ENCODE measurements at regions not wholly inside any gene's neighbourhood (a gene's known extent, or its start where the extent isn't known, plus 50 kb on each side); places are given as distances from the start of the nearest gene placed in this dataset.
"Not testable (repeated sequence)": the region's sequence is repeated elsewhere in the genome, so short reads cannot be mapped to it uniquely, and the experiment has no call there.

- DNase-seq (ENCODE audit: low spot score) = no peak
- H3K27ac ChIP-seq = no peak overlapping the region
- CTCF ChIA-PET = no interaction called here
- POLR2A ChIA-PET (ENCODE audit: low non-redundant PET) = no interaction called here
- TF ChIP-seq, protein P1, sequence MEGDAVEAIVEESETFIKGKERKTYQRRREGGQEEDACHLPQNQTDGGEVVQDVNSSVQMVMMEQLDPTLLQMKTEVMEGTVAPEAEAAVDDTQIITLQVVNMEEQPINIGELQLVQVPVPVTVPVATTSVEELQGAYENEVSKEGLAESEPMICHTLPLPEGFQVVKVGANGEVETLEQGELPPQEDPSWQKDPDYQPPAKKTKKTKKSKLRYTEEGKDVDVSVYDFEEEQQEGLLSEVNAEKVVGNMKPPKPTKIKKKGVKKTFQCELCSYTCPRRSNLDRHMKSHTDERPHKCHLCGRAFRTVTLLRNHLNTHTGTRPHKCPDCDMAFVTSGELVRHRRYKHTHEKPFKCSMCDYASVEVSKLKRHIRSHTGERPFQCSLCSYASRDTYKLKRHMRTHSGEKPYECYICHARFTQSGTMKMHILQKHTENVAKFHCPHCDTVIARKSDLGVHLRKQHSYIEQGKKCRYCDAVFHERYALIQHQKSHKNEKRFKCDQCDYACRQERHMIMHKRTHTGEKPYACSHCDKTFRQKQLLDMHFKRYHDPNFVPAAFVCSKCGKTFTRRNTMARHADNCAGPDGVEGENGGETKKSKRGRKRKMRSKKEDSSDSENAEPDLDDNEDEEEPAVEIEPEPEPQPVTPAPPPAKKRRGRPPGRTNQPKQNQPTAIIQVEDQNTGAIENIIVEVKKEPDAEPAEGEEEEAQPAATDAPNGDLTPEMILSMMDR (conservative IDR thresholded peaks at IDR 0.05; ENCODE audit: low read depth) = no peak
Observed at GRCh38 chr14:106808458-106808857, 1282.1 kb downstream of the TMEM121 start.

DNA sequence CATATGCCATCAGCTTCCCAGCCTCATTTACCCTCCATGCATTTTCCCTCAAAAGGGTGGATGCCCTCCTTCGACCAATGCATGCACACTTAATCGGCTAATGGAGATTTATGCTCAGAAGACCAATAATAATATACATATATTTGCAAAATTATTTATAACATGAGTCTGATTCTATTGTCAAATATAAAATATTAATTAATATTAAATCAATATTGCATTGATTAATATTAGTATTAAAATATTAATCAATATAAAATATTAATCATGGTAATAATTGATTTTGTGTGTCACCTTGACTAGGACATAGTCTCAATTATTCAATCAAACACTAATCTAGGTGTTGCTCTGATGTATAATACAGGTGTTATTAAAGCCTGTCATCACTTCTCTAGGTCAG is 1282.5 kb downstream of the TMEM121 start:
- POLR2A ChIA-PET (ENCODE audit: low non-redundant PET) = no interaction called here

DNA sequence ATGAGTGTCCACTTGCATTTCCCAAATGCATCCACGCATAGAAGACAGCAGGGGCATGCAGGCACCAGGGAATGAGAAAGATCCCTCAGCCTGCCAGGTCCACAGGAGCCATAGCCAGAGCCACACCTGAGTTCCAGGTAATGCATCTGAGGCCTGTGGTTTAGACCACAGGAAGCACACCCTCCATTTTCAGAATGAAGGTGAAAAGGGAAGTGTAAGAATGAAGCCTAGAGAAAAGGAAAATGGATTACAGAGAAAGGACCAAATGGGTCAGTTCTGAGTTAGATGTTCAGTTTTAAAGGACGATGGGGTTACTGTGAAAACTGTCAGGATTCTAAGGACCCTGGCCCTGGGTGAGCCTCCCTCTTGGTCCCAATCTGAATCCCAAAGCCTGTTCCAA is 1283.2 kb downstream of the TMEM121 start:
- POLR2A ChIA-PET (ENCODE audit: low non-redundant PET) = no interaction called here
- CTCF ChIA-PET = no interaction called here

More for the DNA sequence above, 1282.5 kb downstream of the TMEM121 start:
- CTCF ChIA-PET = no interaction called here
- TF ChIP-seq, protein P1 (conservative IDR thresholded peaks at IDR 0.05; ENCODE audit: low read depth) = no peak
- no peak overlapping the region for H3K27ac ChIP-seq
- no peak for DNase-seq (ENCODE audit: low spot score)

GRCh38 chr14:106810168-106810567 is 1283.8 kb downstream of the TMEM121 start:
- DNase-seq (ENCODE audit: low spot score); CTCF ChIA-PET; H3K27ac ChIP-seq; POLR2A ChIA-PET (ENCODE audit: low non-redundant PET): not testable (repeated sequence)

More for the DNA sequence above, 1283.2 kb downstream of the TMEM121 start:
- TF ChIP-seq, protein P1 (conservative IDR thresholded peaks at IDR 0.05; ENCODE audit: low read depth) = no peak
- no peak for DNase-seq (ENCODE audit: low spot score)
- no peak overlapping the region for H3K27ac ChIP-seq

DNA sequence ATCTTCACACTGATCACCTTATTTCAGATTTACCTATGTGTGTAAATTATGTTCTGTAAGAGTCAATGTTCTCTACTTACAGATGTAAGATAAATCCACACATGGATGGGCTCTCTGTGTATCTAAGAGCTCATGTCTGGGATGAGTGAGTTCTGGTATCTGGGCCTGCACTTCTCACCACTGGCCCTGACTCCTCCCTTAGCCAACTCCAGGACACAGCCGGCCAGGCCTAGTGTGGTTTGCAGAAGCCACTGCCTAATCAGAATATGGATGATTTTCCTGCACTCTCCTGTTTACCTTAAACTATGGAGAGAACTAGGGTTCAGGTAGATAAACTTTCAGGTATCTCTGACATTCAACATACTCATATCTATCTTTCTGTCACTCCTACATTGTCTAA is 1284.8 kb downstream of the TMEM121 start:
- no peak for DNase-seq (ENCODE audit: low spot score)
- CTCF ChIA-PET = interaction anchor here (0.5 kb wide), 1 partner anchor 799 kb away, joined by 5 read pairs; no protein-coding TSS in a partner anchor
- H3K27ac ChIP-seq = no peak overlapping the region
- POLR2A ChIA-PET (ENCODE audit: low non-redundant PET) = no interaction called here
- TF ChIP-seq, protein P1 (conservative IDR thresholded peaks at IDR 0.05; ENCODE audit: low read depth) = no peak

- CTCF ChIA-PET = no interaction called here
- no peak for DNase-seq (ENCODE audit: low spot score)
- POLR2A ChIA-PET (ENCODE audit: low non-redundant PET) = no interaction called here
- H3K27ac ChIP-seq = no peak overlapping the region
- TF ChIP-seq, protein P1 (conservative IDR thresholded peaks at IDR 0.05; ENCODE audit: low read depth) = no peak
Observed at GRCh38 chr14:106812788-106813476, 1286.5 kb downstream of the TMEM121 start.

- TF ChIP-seq, protein P1 (conservative IDR thresholded peaks at IDR 0.05; ENCODE audit: low read depth) = no peak
- no peak overlapping the region for H3K27ac ChIP-seq
- CTCF ChIA-PET = no interaction called here
- no peak for DNase-seq (ENCODE audit: low spot score)
- POLR2A ChIA-PET (ENCODE audit: low non-redundant PET) = no interaction called here
Observed at GRCh38 chr14:106813477-106813823, 1287.1 kb downstream of the TMEM121 start.
